ENCODE measurements at regions not wholly inside any gene's neighbourhood (a gene's known extent, or its start where the extent isn't known, plus 50 kb on each side); places are given as distances from the start of the nearest gene placed in this dataset.
"Not testable (repeated sequence)": the region's sequence is repeated elsewhere in the genome, so short reads cannot be mapped to it uniquely, and the experiment has no call there.

DNA sequence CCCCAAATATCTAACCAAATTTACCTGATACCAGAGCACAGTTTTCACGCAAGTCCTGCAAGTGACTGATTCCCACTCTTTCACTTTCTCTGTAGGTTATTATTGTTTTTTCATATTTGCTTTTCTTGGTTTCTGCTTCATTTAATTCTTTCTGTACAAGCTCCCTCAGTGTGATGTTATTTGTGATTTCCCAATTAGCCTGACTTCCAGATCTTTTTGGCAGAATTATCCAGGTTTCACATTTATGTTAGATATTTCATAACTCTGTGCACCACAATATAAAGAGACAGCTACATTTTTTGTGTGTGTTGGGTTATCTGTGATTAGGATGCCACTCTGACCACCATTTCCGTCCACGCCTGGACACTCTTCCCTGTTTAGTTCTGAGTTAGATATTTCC, 381.5 kb upstream of the CNTNAP2 start:
- no peak overlapping the region for H3K4me3 ChIP-seq (ENCODE audit: low read depth, low read length)
- no peak for DNase-seq (ENCODE audit: low read depth)
- TF ChIP-seq MYC (IDR thresholded peaks at IDR 0.05; ENCODE audit: low read depth, low read length) (no peak), CTCF (IDR thresholded peaks at IDR 0.05; ENCODE audit: low read depth, low read length) (no peak), POLR2A (IDR thresholded peaks at IDR 0.05; ENCODE audit: extremely low read depth, insufficient read length) (no peak)
- TF ChIP-seq, protein P1, sequence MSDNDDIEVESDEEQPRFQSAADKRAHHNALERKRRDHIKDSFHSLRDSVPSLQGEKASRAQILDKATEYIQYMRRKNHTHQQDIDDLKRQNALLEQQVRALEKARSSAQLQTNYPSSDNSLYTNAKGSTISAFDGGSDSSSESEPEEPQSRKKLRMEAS (IDR thresholded peaks at IDR 0.05; ENCODE audit: low read depth, low read length), result no peak

GRCh38 chr7:145732521-145732920, 384.1 kb upstream of the CNTNAP2 start:
- no peak overlapping the region for H3K4me3 ChIP-seq (ENCODE audit: low read depth, low read length)
- TF ChIP-seq, protein P1 (IDR thresholded peaks at IDR 0.05; ENCODE audit: low read depth, low read length), result no peak
- no peak for TF ChIP-seq CTCF (IDR thresholded peaks at IDR 0.05; ENCODE audit: low read depth, low read length)
- TF ChIP-seq MYC (IDR thresholded peaks at IDR 0.05; ENCODE audit: low read depth, low read length), result no peak
- TF ChIP-seq POLR2A (IDR thresholded peaks at IDR 0.05; ENCODE audit: extremely low read depth, insufficient read length), result no peak
- no peak for DNase-seq (ENCODE audit: low read depth)

GRCh38 chr7:145729691-145730090, 386.9 kb upstream of the CNTNAP2 start:
- DNase-seq (ENCODE audit: low read depth), result no peak
- no peak overlapping the region for H3K4me3 ChIP-seq (ENCODE audit: low read depth, low read length)
- TF ChIP-seq MYC (IDR thresholded peaks at IDR 0.05; ENCODE audit: low read depth, low read length), result no peak

DNA sequence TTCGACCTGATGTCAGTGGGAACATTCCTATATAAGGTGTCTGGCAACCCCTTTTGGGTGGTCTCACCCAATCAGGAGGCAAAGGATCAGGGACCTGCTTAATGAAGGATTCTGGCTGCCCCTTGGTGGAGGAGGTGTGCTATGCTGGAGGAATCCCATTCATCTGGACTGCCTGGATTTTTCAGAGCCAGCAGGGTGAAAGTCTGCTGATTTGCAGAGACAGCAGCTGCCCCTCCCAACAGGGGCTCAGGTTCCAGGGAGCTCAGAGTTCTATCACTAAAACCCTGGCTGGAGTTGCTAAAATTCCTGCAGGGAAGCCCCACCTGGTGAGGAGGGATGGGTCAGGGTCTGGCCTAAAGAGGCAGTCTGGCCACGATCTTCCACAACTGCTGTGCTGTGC, 398.5 kb upstream of the CNTNAP2 start:
- H3K4me3 ChIP-seq (ENCODE audit: low read depth, low read length), result no peak overlapping the region
- TF ChIP-seq POLR2A (IDR thresholded peaks at IDR 0.05; ENCODE audit: extremely low read depth, insufficient read length) (no peak), CTCF (IDR thresholded peaks at IDR 0.05; ENCODE audit: low read depth, low read length) (no peak), MYC (IDR thresholded peaks at IDR 0.05; ENCODE audit: low read depth, low read length) (no peak)
- TF ChIP-seq, protein P1 (IDR thresholded peaks at IDR 0.05; ENCODE audit: low read depth, low read length), result no peak
- no peak for DNase-seq (ENCODE audit: low read depth)

- no peak overlapping the region for H3K4me3 ChIP-seq (ENCODE audit: low read depth, low read length)
- TF ChIP-seq POLR2A (IDR thresholded peaks at IDR 0.05; ENCODE audit: extremely low read depth, insufficient read length) (no peak), MYC (IDR thresholded peaks at IDR 0.05; ENCODE audit: low read depth, low read length) (no peak), CTCF (IDR thresholded peaks at IDR 0.05; ENCODE audit: low read depth, low read length) (no peak)
- TF ChIP-seq, protein P1 (IDR thresholded peaks at IDR 0.05; ENCODE audit: low read depth, low read length), result no peak
- no peak for DNase-seq (ENCODE audit: low read depth)
Measured at GRCh38 chr7:145700488-145700887, 416.1 kb upstream of the CNTNAP2 start.

GRCh38 chr7:145698526-145699262, 417.9 kb upstream of the CNTNAP2 start:
- DNase-seq (ENCODE audit: low read depth), result no peak
- TF ChIP-seq POLR2A (IDR thresholded peaks at IDR 0.05; ENCODE audit: extremely low read depth, insufficient read length) (no peak), CTCF (IDR thresholded peaks at IDR 0.05; ENCODE audit: low read depth, low read length) (no peak), MYC (IDR thresholded peaks at IDR 0.05; ENCODE audit: low read depth, low read length) (no peak)
- TF ChIP-seq, protein P1 (IDR thresholded peaks at IDR 0.05; ENCODE audit: low read depth, low read length), result no peak
- H3K4me3 ChIP-seq (ENCODE audit: low read depth, low read length), result no peak overlapping the region

DNA sequence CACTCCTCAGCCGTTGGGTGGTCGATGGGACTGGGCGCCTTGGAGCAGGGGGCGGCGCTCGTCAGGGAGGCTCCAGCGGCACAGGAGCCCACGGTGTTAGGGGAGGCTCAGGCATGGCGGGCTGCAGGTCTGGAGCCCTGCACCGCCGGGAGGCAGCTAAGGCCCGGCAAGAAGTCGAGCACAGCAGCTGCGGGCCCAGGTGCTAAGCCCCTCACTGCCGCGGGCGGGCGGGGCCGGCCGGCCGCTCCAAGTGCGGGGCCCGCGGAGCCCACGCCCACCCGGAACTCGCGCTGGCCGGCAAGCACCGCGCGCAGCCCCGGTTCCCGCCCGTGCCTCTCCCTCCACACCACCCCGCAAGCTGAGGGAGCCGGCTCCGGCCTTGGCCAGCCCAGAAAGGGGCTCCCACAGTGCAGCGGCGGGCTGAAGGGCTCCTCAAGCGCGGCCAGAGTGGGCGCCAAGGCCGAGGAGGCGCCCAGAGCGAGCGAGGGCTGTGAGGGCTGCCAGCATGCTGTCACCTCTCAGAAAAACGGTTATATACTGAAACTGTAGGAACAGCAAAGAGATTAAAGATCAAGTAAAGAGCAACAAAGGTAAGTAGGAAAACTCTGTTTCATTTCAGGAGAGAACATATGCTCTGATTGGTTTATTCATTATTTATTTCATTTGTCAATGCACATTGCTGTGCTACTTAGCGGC, 419.0 kb upstream of the CNTNAP2 start:
- not testable (repeated sequence) for H3K4me3 ChIP-seq (ENCODE audit: low read depth, low read length); DNase-seq (ENCODE audit: low read depth)

Measured in NB4 (cell line).